GM21423 (cell line): ENCODE measurements at regions not wholly inside any gene's neighbourhood (a gene's known extent, or its start where the extent isn't known, plus 50 kb on each side); places are given as distances from the start of the nearest gene placed in this dataset.
"Not testable (repeated sequence)": the region's sequence is repeated elsewhere in the genome, so short reads cannot be mapped to it uniquely, and the experiment has no call there.

ENCODE experiments used
- ATAC-seq: cut with Tn5 transposase; IDR thresholded peaks from one replicate; pipeline ENCODE4 v1.9.1; 2021; ENCODE audit warnings: mild to moderate bottlenecking, moderate library complexity; ENCODE audit not compliant: unreplicated experiment

GRCh38 chr4:9702019-9702418 is 79.4 kb upstream of the DRD5 start:
- not testable (repeated sequence) for ATAC-seq

- not testable (repeated sequence) for ATAC-seq
These were observed 78.7 kb upstream of the DRD5 start for GRCh38 chr4:9702696-9703095.

GRCh38 chr4:9703391-9703790 is 78.0 kb upstream of the DRD5 start:
- ATAC-seq: no peak

- not testable (repeated sequence) for ATAC-seq
These were observed 77.3 kb upstream of the DRD5 start for GRCh38 chr4:9704126-9704525.

- ATAC-seq: no peak
These were observed 76.7 kb upstream of the DRD5 start for GRCh38 chr4:9704551-9705332.

GRCh38 chr4:9707281-9707680 is 74.2 kb upstream of the DRD5 start:
- ATAC-seq: not testable (repeated sequence)

- ATAC-seq: not testable (repeated sequence)
These were observed 73.5 kb upstream of the DRD5 start for GRCh38 chr4:9707936-9708335.

GRCh38 chr4:9709724-9710123 is 71.7 kb upstream of the DRD5 start:
- ATAC-seq: no peak

GRCh38 chr4:9715271-9715670 is 66.2 kb upstream of the DRD5 start:
- not testable (repeated sequence) for ATAC-seq

GRCh38 chr4:9716093-9716492 is 65.3 kb upstream of the DRD5 start:
- ATAC-seq: no peak

GRCh38 chr4:9718246-9718939 is 63.0 kb upstream of the DRD5 start:
- ATAC-seq: not testable (repeated sequence)

- ATAC-seq: not testable (repeated sequence)
These were observed 59.3 kb upstream of the DRD5 start for GRCh38 chr4:9722131-9722530.
